MCF 10A (cell line): ENCODE measurements at regions not wholly inside any gene's neighbourhood (a gene's known extent, or its start where the extent isn't known, plus 50 kb on each side); places are given as distances from the start of the nearest gene placed in this dataset.

Experiments
- BruUV-seq: library from RNA; stranded (reverse); fragments of 400-500 nt; replicated peaks from 2 replicates; lab custom pipeline; 2021; lab: Mats Ljungman, UMichigan
- CTCF ChIA-PET: fragments of 300-600 bp; sonication (Branson Sonifier 250); formaldehyde crosslinking; extraction: SDS; loops from one replicate; lab custom pipeline; 2021; ENCODE audit warnings: antibody characterized with exemption, inconsistent platforms; lab: Yijun Ruan, JAX
- POLR2A ChIA-PET: fragments of 300-600, 350-650 bp; sonication (Branson Sonifier 250); formaldehyde crosslinking; extraction: SDS; loops from one replicate; lab custom pipeline; 2020; ENCODE audit warnings: antibody characterized with exemption, inconsistent platforms; lab: Yijun Ruan, JAX
- DNase-seq: peaks from one replicate; pipeline ENCODE4 v3.0.0-alpha.2; 2018; ENCODE audit not compliant: unreplicated experiment
- H3K27ac Mint-ChIP-seq: one replicate; pipeline ENCODE4 v1.8.0; 2022; ENCODE audit warnings: mild to moderate bottlenecking, low read depth, mixed read lengths; ENCODE audit not compliant: unreplicated experiment
- H3K27me3 Mint-ChIP-seq: one replicate; pipeline ENCODE4 v1.8.0; 2022; ENCODE audit warnings: mixed read lengths; ENCODE audit not compliant: insufficient read depth, unreplicated experiment
- H3K36me3 Mint-ChIP-seq: one replicate; pipeline ENCODE4 v1.8.0; 2022; ENCODE audit warnings: mild to moderate bottlenecking, moderate library complexity, mixed read lengths; ENCODE audit not compliant: insufficient read depth, unreplicated experiment
- H3K4me1 Mint-ChIP-seq: one replicate; pipeline ENCODE4 v1.8.0; 2022; ENCODE audit warnings: mixed read lengths; ENCODE audit not compliant: insufficient read depth, unreplicated experiment
- H3K4me3 Mint-ChIP-seq: one replicate; pipeline ENCODE4 v1.8.0; 2022; ENCODE audit warnings: mild to moderate bottlenecking, moderate library complexity, mixed read lengths; ENCODE audit not compliant: unreplicated experiment
- H3K9me3 Mint-ChIP-seq: one replicate; pipeline ENCODE4 v1.8.0; 2022; ENCODE audit warnings: mixed read lengths; ENCODE audit not compliant: unreplicated experiment
- CTCF ChIP-seq: fragments of 200-600 bp; IDR thresholded peaks from one replicate; pipeline ENCODE4 v1.8.0; 2022; ENCODE audit warnings: antibody characterized with exemption, mild to moderate bottlenecking; ENCODE audit not compliant: unreplicated experiment
- intact Hi-C: fragments of 100-400 bp; cut with micrococcal nuclease; formaldehyde crosslinking; loops from 2 replicates; pipeline ENCODE4 v1.14.1; 2022

- intact Hi-C loops, result no loop called here
- Mint-ChIP-seq H3K4me1 (peaks cover 4% of the 10 kb centered on the region), H3K27me3 (no peaks in the 10 kb centered on the region), H3K27ac (no peak overlapping the region), H3K4me3 (no peak overlapping the region), H3K9me3 (peaks cover 7% of the 10 kb centered on the region), H3K36me3 (no peaks in the 10 kb centered on the region)
- BruUV-seq, result no TSS peak
- CTCF ChIA-PET, result no interaction called here
- POLR2A ChIA-PET, result no interaction called here
- no peak for TF ChIP-seq CTCF
- DNase-seq, result no peak
Observed at GRCh38 chr5:35304291-35304690, 74.0 kb upstream of the PRLR start.

GRCh38 chr5:35303152-35303551 is 72.9 kb upstream of the PRLR start:
- Mint-ChIP-seq H3K9me3 (peaks cover 7% of the 10 kb centered on the region), H3K36me3 (no peaks in the 10 kb centered on the region), H3K27ac (peak overlapping the region; percentile 53), H3K27me3 (no peaks in the 10 kb centered on the region), H3K4me3 (no peak overlapping the region), H3K4me1 (peaks cover 4% of the 10 kb centered on the region)
- DNase-seq, result no peak
- ChIA-PET POLR2A (no interaction called here), CTCF (no interaction called here)
- TF ChIP-seq CTCF, result no peak
- intact Hi-C loops, result no loop called here
- no TSS peak for BruUV-seq

GRCh38 chr5:35302544-35302943 is 72.3 kb upstream of the PRLR start:
- intact Hi-C loops, result no loop called here
- peaks cover 4% of the 10 kb centered on the region for H3K4me1 Mint-ChIP-seq
- no peak for DNase-seq
- no peaks in the 10 kb centered on the region for H3K36me3 Mint-ChIP-seq
- BruUV-seq, result no TSS peak
- ChIA-PET CTCF (interaction anchor here (0.7 kb wide), 1 partner anchor 74 kb away, joined by 3 read pairs; no protein-coding TSS in a partner anchor), POLR2A (no interaction called here)
- no peak for TF ChIP-seq CTCF
- H3K9me3 Mint-ChIP-seq, result peaks cover 7% of the 10 kb centered on the region
- H3K4me3 Mint-ChIP-seq, result no peak overlapping the region
- H3K27ac Mint-ChIP-seq, result no peak overlapping the region
- H3K27me3 Mint-ChIP-seq, result no peaks in the 10 kb centered on the region

- intact Hi-C loops, result no loop called here
- Mint-ChIP-seq H3K36me3 (no peaks in the 10 kb centered on the region), H3K27me3 (no peaks in the 10 kb centered on the region), H3K4me3 (no peak overlapping the region), H3K9me3 (peaks cover 7% of the 10 kb centered on the region), H3K27ac (no peak overlapping the region), H3K4me1 (no peaks in the 10 kb centered on the region)
- ChIA-PET POLR2A (no interaction called here), CTCF (no interaction called here)
- no peak for DNase-seq
- BruUV-seq, result no TSS peak
- TF ChIP-seq CTCF, result no peak
Observed at GRCh38 chr5:35297755-35298154, 67.5 kb upstream of the PRLR start.
